Left cardiac atrium (tissue), 4 donors: ENCODE measurements at regions not wholly inside any gene's neighbourhood (a gene's known extent, or its start where the extent isn't known, plus 50 kb on each side); places are given as distances from the start of the nearest gene placed in this dataset.
"Not testable (repeated sequence)": the region's sequence is repeated elsewhere in the genome, so short reads cannot be mapped to it uniquely, and the experiment has no call there.

Experiments
- ATAC-seq, 2 donors: fragments of 200-7000 bp; cut with Tn5 transposase; one replicate each; pipeline ENCODE4 v1.9.1; 2020; ENCODE audit warnings: mild to moderate bottlenecking in 2 of 2, moderate library complexity in 2 of 2
- DNase-seq: peaks from one replicate; pipeline ENCODE4 v3.0.0-alpha.2; 2020
- intact Hi-C, 2 donors: fragments of 100-400 bp; cut with DNase I; formaldehyde crosslinking; loops; one replicate each; pipeline versions ENCODE4 v1.14.1 to v1.15.1; 2022 to 2023
- donor health status: DM: no; HTN: yes; CAD: no.
- donor health status: DM: no; HTN: yes; CAD: no; lungs with severe emphysema.
- donor health status: DM: yes; HTN: yes; CAD: no.
- donor health status: Dilated cardiomyopathy.

DNA sequence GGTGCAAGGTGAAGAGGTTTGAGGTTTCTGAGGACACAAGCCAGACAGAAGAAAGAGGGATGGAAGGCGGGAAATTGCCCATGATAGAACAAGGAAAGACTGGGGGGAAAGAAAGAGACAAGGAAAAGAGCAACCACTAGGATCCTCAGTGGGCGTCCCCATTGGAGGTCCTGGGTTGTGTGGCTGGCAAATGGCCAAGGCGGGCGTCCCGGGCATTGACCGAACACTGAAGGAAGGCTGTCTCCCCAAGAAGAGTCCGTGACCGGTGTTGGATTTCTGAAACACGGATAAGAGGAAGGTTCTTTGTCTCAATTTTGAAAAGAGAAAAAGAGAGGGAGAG, 746.6 kb upstream of the ADGRB3 start:
- ATAC-seq (no peak), DNase-seq (no peak)
- intact Hi-C loops, result no loop called here

GRCh38 chr6:67887747-67888545, 747.1 kb upstream of the ADGRB3 start:
- ATAC-seq, result no peak
- DNase-seq, result no peak
- intact Hi-C loops, result no loop called here

GRCh38 chr6:67887419-67887746, 747.7 kb upstream of the ADGRB3 start:
- DNase-seq (no peak), ATAC-seq (no peak)
- intact Hi-C loops, result no loop called here

- intact Hi-C loops, result no loop called here
- no peak for DNase-seq
- no peak for ATAC-seq
Measured at GRCh38 chr6:67886840-67887292, 748.2 kb upstream of the ADGRB3 start.

GRCh38 chr6:67886036-67886707, 748.9 kb upstream of the ADGRB3 start:
- intact Hi-C loops, result no loop called here
- no peak for ATAC-seq
- no peak for DNase-seq

- DNase-seq, result no peak
- no peak for ATAC-seq
- intact Hi-C loops, result no loop called here
Measured at GRCh38 chr6:67885081-67886033, 749.7 kb upstream of the ADGRB3 start.

GRCh38 chr6:67884442-67884841, 750.6 kb upstream of the ADGRB3 start:
- DNase-seq, result no peak
- no peak for ATAC-seq
- intact Hi-C loops, result no loop called here

DNA sequence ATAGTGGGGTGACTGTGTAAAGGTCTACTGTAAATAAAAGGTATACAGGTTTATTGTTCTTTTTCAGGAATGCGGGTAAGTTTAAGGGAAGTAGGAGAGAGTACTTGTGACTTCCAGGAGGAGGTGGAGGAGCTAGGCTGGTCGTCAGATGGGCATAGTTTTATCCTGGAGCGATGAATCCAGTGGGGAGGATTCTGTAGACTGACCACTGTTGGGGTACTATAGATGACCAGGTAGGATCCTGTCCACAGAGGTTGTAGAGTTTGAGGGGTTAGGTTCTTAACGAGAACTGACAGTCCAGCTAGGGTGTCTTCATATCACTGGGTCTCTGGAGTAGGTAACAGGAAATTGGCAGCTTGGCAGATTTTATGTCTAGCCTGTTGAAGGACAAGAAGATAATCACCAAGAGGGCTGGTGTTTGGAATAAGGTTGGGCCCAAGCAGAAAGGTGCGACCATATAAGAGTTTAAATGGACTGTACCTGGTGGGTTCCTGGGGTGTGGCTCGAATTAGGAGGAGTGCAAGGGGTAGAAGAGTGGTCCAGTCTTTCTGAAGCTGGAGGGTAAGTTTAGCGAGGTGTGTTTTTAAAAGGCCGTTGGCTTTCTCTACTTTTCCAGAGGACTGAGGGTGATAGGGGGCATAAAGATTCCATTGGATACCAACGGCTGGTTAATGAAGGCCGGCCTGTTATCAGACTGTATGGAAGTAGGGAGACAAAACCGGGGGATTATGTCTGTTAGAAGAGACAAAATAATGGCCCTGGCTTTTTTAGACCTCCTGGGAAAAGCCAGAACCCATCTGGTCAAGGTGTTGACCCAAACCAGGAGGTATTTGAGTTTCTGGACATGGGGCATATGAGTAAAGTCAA, 751.3 kb upstream of the ADGRB3 start:
- DNase-seq, result no peak
- intact Hi-C loops, result no loop called here
- ATAC-seq, result no peak

- DNase-seq, result no peak
- ATAC-seq, result no peak
- intact Hi-C loops, result no loop called here
Measured at GRCh38 chr6:67882436-67883311, 752.4 kb upstream of the ADGRB3 start.

- no peak for DNase-seq
- intact Hi-C loops, result no loop called here
- no peak for ATAC-seq
Measured at GRCh38 chr6:67881706-67882065, 753.4 kb upstream of the ADGRB3 start.

DNA sequence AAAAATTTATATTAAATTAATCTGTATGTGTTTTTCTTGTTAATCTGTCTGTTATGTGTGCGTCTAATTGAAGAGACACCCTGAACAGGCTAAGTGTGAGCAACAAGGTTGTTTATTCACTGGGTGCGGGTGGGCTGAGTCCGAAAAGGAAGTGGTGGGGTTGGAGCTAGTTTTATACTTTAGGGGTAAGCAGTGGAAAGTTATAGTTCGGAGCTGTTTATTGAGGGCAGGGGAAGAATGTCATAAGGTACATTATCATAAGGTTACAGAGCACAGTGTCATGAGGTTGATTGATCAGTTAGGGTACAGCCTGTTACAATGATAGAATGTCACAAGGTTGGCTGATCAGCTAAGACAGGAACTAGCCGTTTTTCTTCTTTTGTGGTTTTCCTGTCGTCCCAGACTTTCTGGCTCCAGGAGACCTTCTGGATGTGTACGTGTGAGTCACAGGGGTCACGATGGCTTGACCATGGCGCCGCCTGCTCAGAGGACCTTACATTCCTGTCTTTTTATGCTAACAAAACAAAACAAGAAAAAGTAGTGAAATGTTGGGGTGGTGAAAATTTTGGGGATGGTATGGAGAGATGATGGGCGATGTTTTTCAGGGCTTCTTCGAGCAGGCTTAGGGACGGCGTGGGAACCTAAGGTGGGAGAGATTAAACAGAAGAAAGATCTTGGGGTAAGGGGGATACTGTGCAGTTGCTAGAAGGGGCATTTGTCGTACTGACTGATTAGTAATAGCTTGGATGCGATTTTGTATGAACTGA, 754.0 kb upstream of the ADGRB3 start:
- DNase-seq, result no peak
- no peak for ATAC-seq
- intact Hi-C loops, result no loop called here

DNA sequence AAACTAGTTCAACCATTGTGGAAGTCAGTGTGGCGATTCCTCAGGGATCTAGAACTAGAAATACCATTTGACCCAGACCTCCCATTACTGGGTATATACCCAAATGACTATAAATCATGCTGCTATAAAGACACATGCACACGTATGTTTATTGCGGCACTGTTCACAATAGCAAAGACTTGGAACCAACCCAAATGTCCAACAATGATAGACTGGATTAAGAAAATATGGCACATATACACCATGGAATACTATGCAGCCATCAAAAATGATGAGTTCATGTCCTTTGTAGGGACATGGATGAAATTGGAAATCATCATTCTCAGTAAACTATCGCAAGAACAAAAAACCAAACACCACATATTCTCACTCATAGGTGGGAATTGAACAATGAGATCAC, 754.7 kb upstream of the ADGRB3 start:
- intact Hi-C loops, ATAC-seq, DNase-seq: not testable (repeated sequence)

DNA sequence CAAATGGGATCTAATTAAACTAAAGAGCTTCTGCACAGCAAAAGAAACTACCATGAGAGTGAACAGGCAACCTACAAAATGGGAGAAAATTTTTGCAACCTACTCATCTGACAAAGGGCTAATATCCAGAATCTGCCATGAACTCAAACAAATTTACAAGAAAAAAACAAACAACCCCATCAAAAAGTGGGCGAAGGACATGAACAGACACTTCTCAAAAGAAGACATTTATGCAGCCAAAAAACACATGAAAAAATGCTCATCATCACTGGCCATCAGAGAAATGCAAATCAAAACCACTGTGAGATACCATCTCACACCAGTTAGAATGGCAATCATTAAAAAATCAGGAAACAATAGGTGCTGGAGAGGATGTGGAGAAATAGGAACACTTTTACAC, 755.2 kb upstream of the ADGRB3 start:
- ATAC-seq, intact Hi-C loops, DNase-seq: not testable (repeated sequence)

DNA sequence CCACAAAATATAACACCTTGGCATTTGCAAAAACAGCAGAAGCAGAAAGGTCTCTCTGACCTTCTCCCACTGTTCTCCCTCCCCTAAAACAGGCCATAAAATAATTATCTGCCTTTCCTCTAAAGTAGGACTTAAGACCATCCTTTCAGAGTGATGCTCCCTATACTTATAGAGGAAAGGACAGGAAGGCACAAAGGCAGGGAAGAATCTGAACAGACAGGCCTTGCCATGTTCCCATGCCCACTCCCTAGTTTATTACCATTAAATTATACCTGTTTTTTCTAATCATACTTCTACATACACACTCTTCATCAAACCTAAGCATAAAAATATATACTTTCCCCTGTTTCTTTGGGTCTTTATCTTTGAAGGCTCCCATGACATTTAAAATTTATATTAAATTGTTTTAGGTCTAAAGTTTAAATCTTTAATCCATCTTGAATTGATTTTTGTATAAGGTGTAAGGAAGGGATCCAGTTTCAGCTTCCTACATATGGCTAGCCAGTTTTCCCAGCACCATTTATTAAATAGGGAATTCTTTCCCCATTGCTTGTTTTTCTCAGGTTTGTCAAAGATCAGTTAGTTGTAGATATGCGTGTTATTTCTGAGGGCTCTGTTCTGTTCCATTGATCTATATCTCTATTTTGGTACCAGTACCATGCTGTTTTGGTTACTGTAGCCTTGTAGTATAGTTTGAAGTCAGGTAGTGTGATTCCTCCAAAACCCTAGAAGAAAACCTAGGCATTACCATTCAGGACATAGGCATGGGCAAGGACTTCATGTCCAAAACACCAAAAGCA, 755.8 kb upstream of the ADGRB3 start:
- DNase-seq, ATAC-seq, intact Hi-C loops: not testable (repeated sequence)

DNA sequence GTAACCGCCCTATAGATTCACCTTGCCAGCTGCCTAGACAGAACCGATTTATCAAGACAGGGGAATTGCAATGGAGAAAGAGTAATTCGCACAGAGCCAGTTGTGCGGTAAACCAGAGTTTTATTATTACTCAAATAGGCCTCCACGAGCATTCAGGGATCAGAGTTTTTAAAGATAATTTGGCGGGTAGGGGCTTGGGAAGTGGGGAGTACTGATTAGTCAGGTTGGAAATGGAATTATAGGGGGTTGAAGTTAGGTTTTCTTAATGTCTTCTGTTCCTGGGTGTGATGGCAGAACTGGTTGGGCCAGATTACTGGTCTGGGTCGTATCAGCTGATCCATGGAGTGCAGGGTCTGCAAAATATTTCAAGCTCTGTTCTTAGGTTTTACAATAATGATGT, 756.9 kb upstream of the ADGRB3 start:
- intact Hi-C loops, DNase-seq, ATAC-seq: not testable (repeated sequence)

DNA sequence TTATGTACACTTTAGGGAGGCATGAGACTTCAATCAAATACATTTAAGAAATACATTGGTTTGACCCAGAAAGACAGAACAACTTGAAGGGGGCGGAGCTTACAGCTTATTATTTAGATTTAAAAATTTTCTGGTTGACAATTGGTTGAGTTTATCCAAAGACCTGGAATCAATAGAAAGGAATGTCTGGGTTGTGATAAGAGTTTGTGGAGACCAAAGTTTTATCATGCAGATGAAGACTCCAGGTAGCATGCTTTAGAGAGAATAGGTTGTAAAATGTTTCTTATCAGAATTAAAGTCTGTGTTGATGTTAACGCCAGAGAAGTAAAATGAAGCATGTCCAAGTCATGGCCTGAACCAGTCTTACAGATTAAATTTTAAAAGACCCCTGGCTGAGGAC, 757.8 kb upstream of the ADGRB3 start:
- intact Hi-C loops, result no loop called here
- ATAC-seq (no peak), DNase-seq (no peak)
